ENCODE measurements at regions not wholly inside any gene's neighbourhood (a gene's known extent, or its start where the extent isn't known, plus 50 kb on each side); places are given as distances from the start of the nearest gene placed in this dataset.

DNA sequence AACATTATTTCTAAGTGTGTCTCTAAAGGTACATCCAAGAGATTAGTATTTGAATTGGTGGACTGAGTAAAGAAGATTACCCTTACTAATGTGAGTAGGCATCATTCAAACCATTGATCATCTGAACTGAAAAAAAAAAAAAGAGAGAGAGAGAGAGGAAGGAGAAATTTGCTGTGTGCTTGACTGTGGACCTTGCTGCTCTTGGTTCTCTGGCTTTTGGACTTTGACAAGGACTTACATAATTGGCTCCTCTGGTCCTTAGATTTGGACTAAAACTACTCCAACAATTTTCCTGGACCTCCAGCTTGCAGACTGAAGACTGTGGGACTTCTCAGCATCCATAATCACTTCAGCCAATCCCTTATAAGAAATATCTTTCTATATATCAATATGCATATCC is 1091.9 kb upstream of the EDIL3 start:
- no peaks in the 10 kb centered on the region; the same call in 1 of the 2 replicates for H3K9me3 ChIP-seq (ENCODE audit: control insufficient read depth, insufficient read depth, low read length)
- no peaks in the 10 kb centered on the region for H3K4me1 ChIP-seq (ENCODE audit: insufficient read depth, low read length)
- H3K36me3 ChIP-seq (ENCODE audit: insufficient read depth, low read length), result no peaks in the 10 kb centered on the region
- H3K9ac ChIP-seq (ENCODE audit: low read depth, low read length), result no peak overlapping the region

DNA sequence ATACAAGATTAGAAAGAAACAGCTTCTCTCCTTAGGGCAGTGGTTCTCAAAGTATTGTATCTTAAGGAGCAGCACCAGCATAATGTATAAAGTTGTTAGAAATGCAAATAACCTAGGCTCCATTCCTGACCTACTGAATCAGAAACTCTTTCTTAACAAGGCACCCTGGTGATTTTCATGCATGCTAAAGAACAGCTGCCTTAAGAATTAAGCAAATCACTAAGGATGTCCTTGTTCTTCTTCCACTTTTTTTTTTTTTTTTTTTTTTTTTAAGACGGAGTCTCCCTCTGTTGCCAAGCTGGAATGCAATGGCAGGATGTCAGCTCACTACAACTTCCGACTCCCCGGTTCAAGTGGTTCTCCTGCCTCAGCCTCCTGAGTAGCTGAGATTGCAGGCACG is 1095.2 kb upstream of the EDIL3 start:
- H3K9me3 ChIP-seq (ENCODE audit: control insufficient read depth, insufficient read depth, low read length), result peaks cover 5% of the 10 kb centered on the region
- H3K36me3 ChIP-seq (ENCODE audit: insufficient read depth, low read length), result no peaks in the 10 kb centered on the region
- H3K9ac ChIP-seq (ENCODE audit: low read depth, low read length), result no peak overlapping the region
- H3K4me1 ChIP-seq (ENCODE audit: insufficient read depth, low read length), result no peaks in the 10 kb centered on the region

DNA sequence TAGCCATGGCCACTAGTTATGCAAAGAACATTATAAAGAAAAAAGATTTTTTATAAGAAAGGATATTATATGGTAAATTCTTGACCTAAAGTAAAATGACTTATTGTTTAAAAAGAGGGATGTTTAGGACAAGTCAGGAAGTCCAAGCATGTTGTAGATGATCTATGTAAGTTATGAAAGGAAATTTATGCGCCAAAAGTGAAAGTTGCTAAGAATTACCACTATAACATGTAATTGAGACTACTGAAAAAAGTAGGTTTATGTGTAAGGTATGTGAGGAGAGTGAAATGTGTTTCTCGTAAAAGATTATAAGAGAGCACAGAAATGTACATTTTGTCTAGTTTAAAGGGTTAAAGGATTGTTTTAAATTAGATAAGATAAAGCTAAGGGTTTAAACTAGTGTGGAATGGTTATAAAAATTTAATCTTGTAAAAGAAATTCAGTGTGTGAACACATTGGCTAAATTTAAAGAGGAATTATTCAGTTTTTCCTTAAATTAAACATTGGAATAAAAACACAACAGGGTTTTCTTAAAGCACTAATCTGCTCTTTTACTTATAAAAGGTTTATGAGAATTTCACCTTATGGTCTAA is 1100.4 kb upstream of the EDIL3 start:
- Histone ChIP-seq H3K36me3 (ENCODE audit: insufficient read depth, low read length) (no peaks in the 10 kb centered on the region), H3K9ac (ENCODE audit: low read depth, low read length) (no peak overlapping the region), H3K9me3 (ENCODE audit: control insufficient read depth, insufficient read depth, low read length) (peaks cover 8% of the 10 kb centered on the region; the same call in 1 of the 2 replicates), H3K4me1 (ENCODE audit: insufficient read depth, low read length) (no peaks in the 10 kb centered on the region)

DNA sequence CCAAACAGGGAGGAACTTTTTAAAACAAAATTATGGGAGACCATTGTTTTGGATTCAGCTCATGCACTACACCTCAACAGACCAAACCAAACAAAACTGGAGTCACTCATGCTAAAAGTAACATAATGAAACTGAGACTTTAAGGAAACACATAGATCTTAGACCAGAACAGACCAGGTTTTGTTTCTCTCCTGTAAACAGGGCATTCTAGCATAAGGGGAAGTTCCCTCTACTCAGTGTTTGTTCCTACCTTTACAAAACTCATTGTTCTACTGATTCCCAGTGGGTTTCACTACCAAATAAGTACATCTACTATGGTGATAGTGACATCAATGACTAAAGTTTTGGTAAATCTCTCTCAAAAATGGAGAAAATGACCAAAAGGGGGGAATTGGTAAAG is 1103.6 kb upstream of the EDIL3 start:
- Histone ChIP-seq H3K9me3 (ENCODE audit: control insufficient read depth, insufficient read depth, low read length) (peaks cover 8% of the 10 kb centered on the region; the same call in 1 of the 2 replicates), H3K4me1 (ENCODE audit: insufficient read depth, low read length) (no peaks in the 10 kb centered on the region), H3K36me3 (ENCODE audit: insufficient read depth, low read length) (no peaks in the 10 kb centered on the region), H3K9ac (ENCODE audit: low read depth, low read length) (no peak overlapping the region)

DNA sequence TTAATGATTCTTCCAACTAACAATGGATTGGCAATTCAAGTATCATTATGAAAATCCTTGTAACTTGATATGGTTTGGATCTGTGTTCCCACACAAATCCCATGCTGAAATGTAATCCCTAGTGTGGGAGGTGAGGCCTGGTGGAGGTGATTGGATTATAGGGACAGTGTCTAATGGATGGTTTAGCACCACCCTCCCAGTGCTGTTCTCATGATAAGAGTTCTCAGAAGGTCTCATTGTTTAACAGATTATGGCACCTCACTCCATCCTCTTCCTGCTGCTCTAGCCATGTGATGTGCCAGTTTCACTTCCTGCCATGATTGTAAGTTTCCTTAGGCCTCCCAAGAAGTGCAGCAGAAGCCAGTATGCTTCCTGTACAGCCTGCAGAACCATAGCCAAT is 1116.2 kb upstream of the EDIL3 start:
- H3K9ac ChIP-seq (ENCODE audit: low read depth, low read length), result no peak overlapping the region
- no peaks in the 10 kb centered on the region for H3K36me3 ChIP-seq (ENCODE audit: insufficient read depth, low read length)
- no peaks in the 10 kb centered on the region for H3K4me1 ChIP-seq (ENCODE audit: insufficient read depth, low read length)
- no peaks in the 10 kb centered on the region for H3K9me3 ChIP-seq (ENCODE audit: control insufficient read depth, insufficient read depth, low read length)

DNA sequence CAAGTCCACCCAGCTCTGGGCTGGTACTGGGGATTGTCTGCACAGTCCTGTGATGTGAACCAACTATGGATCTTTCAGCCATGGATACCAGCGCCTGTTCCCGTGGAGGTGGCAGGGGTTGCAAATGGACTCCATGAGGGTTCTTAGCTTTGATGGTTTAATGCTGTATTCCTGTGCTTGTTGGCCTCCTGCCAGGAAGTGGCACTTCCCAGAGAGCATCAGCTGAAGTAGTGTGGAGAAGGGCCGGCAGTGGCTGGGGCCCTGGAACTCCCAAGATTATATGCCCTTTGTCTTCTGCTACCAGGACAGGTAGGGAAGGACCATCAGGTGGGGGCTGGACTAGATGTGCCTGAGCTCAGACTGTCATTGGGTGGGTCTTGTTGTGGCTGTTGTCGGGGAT is 1104.8 kb upstream of the COX7C start:
- Histone ChIP-seq H3K36me3 (ENCODE audit: insufficient read depth, low read length) (no peaks in the 10 kb centered on the region), H3K4me1 (ENCODE audit: insufficient read depth, low read length) (no peaks in the 10 kb centered on the region), H3K9ac (ENCODE audit: low read depth, low read length) (no peak overlapping the region), H3K9me3 (ENCODE audit: control insufficient read depth, insufficient read depth, low read length) (no peaks in the 10 kb centered on the region)

DNA sequence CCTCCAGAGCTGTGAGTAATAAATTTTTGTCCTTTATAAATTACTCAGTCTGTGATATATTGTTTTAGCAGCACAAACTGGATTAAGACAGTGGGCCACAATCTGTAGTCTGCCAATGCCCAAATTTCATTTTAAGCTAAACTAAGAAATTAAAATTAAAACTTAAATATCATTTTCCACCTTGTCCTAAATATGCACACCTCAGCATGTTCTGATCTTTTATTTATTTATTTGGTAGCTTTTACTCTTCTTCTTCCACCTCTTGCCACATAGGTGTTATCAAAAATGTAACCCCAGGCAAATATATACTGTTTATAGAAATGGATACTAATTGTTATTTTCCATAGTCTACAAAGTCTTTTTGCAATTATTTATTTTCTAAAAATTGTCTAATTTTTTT is 1102.2 kb upstream of the COX7C start:
- no peaks in the 10 kb centered on the region for H3K36me3 ChIP-seq (ENCODE audit: insufficient read depth, low read length)
- H3K4me1 ChIP-seq (ENCODE audit: insufficient read depth, low read length), result no peaks in the 10 kb centered on the region
- no peaks in the 10 kb centered on the region for H3K9me3 ChIP-seq (ENCODE audit: control insufficient read depth, insufficient read depth, low read length)
- no peak overlapping the region for H3K9ac ChIP-seq (ENCODE audit: low read depth, low read length)

DNA sequence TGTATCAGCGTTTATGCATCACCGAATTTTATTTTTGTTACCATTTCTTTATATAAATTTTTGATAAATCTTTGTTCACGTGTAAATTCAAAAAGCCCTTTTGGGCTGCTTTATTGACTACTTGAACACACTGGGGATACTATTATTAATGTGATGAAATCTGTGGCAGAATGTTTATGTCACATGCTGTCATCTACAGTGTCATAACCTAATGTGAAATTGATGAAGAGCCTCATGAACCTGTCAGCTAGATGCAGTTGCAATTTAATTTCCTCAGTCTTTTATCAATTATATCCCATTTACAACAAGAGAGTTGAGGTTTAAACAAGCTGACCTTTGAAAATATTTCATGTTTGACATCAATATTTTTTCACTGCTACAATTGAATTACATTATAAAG is 1100.4 kb upstream of the COX7C start:
- Histone ChIP-seq H3K4me1 (ENCODE audit: insufficient read depth, low read length) (no peaks in the 10 kb centered on the region), H3K9ac (ENCODE audit: low read depth, low read length) (no peak overlapping the region), H3K36me3 (ENCODE audit: insufficient read depth, low read length) (no peaks in the 10 kb centered on the region), H3K9me3 (ENCODE audit: control insufficient read depth, insufficient read depth, low read length) (no peaks in the 10 kb centered on the region)

DNA sequence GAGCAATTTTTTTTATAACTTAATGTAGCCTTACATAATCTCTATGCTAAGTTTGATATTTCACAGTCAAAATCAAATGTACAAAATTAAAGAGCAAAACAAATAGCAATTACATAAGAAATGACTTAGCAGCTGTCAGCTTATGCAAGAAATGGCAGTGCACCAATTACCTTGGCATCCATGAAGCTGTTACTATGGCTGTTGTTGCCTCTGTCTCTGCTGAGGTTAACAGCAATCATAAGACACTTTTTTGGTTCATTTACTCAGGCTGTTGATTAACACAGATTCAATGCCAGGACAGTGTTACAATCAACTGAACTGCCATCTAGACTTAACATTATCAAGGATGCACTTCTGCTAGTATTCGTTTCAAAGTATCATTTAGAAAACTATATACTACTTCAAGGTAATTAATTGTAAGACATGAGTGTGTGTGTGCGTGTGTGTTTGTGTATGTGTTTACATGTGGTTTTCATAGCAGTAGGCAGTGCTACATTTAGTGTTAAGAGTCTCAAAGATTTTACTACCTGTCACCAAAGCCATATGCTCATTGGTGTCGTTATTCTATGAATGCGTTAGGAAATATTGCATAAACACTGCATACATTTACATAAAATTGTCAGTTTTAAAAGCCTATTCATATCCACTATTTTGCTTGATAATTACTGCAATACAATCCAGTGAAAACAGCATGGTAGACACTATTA is 1084.2 kb upstream of the COX7C start:
- no peaks in the 10 kb centered on the region for H3K9me3 ChIP-seq (ENCODE audit: control insufficient read depth, insufficient read depth, low read length)
- no peaks in the 10 kb centered on the region; the same call in 1 of the 2 replicates for H3K4me1 ChIP-seq (ENCODE audit: insufficient read depth, low read length)
- no peaks in the 10 kb centered on the region for H3K36me3 ChIP-seq (ENCODE audit: insufficient read depth, low read length)
- no peak overlapping the region for H3K9ac ChIP-seq (ENCODE audit: low read depth, low read length)

DNA sequence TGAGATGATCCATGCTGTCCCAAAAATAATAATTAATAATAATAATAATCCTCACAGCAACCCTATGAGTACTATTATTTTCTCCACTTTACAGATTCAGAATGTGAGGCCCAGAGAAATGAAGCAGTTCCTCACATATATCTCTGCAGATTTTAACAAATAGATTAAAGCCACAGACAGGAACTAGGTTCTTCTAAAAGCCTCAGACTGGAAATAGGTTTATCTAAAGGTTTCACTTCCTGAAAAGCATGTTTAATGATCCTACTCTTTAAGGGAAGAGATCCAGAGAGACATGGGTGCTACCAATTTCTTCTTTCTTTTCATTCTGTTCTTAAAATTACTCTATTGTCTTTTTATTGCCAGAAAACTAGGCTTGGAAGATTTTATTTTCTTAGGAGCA is 1079.4 kb upstream of the COX7C start:
- Histone ChIP-seq H3K36me3 (ENCODE audit: insufficient read depth, low read length) (no peaks in the 10 kb centered on the region), H3K4me1 (ENCODE audit: insufficient read depth, low read length) (no peaks in the 10 kb centered on the region), H3K9ac (ENCODE audit: low read depth, low read length) (no peak overlapping the region), H3K9me3 (ENCODE audit: control insufficient read depth, insufficient read depth, low read length) (no peaks in the 10 kb centered on the region)

DNA sequence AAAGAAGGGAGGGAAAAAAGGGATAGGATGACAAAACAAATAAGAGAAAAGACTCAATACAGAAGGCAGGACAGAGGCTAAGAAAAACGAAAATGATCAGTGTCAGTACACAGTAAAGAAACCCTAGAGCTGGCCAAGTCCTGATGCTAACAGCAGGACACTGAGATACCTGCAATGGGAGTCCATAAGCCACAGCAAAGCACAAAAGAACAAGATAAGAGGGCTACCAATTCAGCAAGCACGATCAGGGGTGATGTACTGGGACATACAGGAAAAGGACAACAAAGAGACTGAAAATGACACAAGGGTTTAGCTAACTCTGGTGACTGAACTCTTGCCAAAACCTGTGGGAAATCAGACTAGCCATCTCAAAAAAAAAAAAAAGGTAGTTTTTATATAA is 1072.6 kb upstream of the COX7C start:
- Histone ChIP-seq H3K9ac (ENCODE audit: low read depth, low read length) (no peak overlapping the region), H3K4me1 (ENCODE audit: insufficient read depth, low read length) (no peaks in the 10 kb centered on the region), H3K9me3 (ENCODE audit: control insufficient read depth, insufficient read depth, low read length) (no peaks in the 10 kb centered on the region), H3K36me3 (ENCODE audit: insufficient read depth, low read length) (no peaks in the 10 kb centered on the region)

DNA sequence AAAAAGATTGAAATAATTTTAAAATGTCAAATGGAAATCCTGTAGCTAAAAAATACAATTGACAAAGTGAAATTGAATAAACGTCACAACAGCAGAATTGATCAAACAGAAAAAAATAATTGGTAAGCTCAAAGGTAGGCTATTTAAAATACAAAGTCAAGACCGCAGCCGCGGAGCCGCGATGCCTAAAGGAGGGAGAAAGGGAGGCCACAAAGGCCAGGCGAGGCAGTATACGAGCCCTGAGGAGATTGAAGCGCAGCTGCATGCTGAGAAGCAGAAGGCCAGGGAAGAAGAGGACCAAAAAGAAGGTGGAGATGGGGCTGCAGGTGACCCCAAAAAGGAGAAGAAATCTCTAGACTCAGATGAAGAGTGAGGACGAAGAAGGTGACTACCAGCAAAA is 1068.5 kb upstream of the COX7C start:
- no peak overlapping the region for H3K9ac ChIP-seq (ENCODE audit: low read depth, low read length)
- no peaks in the 10 kb centered on the region for H3K36me3 ChIP-seq (ENCODE audit: insufficient read depth, low read length)
- no peaks in the 10 kb centered on the region for H3K9me3 ChIP-seq (ENCODE audit: control insufficient read depth, insufficient read depth, low read length)
- H3K4me1 ChIP-seq (ENCODE audit: insufficient read depth, low read length), result no peaks in the 10 kb centered on the region

DNA sequence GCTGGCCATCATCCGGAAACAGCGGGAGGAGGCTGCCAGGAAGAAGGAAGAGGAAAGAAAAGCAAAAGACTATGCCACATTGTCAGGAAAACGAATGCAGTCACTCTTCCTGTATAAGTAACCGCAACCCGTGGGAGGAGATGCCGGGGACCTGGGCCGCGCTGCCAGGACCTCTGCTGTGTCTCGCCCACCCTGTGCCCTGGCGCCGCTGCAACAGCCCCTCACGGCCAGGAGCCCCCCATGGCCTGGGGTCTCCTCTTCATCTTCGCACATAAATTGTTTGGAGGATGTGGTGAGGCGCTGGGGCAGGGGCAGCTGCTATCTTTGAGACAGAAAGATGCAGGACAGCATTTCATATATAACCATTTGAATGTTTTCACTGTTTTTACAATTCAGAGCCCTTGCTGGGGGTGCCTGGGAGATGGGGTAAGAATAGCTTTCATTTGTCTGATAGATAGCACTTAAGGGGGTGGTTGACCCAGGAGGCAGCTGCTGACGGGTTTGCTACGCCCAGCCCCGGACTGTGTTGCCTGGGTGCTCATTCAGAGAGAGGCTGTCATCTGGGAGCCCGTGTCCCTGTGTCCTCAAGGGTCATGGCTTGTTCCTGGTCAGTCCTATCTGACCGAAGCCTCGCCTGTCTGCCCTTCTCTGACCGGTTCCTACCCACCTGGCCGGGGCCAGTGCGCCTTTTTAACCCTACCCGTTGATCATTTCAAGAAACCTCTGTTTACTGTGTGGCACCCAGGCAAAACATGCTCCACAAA is 1067.7 kb upstream of the COX7C start:
- Histone ChIP-seq H3K9me3 (ENCODE audit: control insufficient read depth, insufficient read depth, low read length) (no peaks in the 10 kb centered on the region), H3K9ac (ENCODE audit: low read depth, low read length) (no peak overlapping the region), H3K36me3 (ENCODE audit: insufficient read depth, low read length) (no peaks in the 10 kb centered on the region), H3K4me1 (ENCODE audit: insufficient read depth, low read length) (no peaks in the 10 kb centered on the region)

DNA sequence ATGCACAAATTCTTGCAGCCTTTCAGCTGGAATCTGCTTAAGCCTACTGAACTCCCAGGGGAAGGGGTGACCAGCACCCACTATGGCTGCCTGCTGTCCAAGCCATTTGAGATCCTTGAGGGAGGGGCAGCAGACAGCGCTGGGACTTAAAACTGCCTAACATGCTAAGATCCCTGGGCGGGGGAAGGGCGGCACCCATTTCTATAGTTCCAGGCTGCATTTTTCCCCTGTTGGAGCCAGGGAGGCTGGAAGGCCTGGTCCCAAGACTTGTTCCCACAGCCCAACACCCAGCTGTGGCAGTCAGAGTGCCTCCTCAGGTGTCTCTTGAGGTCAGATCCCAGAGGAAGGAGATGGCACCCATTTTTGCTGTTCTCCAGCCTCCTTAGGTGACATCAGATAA is 1061.3 kb upstream of the COX7C start:
- Histone ChIP-seq H3K9me3 (ENCODE audit: control insufficient read depth, insufficient read depth, low read length) (no peaks in the 10 kb centered on the region), H3K9ac (ENCODE audit: low read depth, low read length) (no peak overlapping the region), H3K36me3 (ENCODE audit: insufficient read depth, low read length) (no peaks in the 10 kb centered on the region), H3K4me1 (ENCODE audit: insufficient read depth, low read length) (no peaks in the 10 kb centered on the region)

DNA sequence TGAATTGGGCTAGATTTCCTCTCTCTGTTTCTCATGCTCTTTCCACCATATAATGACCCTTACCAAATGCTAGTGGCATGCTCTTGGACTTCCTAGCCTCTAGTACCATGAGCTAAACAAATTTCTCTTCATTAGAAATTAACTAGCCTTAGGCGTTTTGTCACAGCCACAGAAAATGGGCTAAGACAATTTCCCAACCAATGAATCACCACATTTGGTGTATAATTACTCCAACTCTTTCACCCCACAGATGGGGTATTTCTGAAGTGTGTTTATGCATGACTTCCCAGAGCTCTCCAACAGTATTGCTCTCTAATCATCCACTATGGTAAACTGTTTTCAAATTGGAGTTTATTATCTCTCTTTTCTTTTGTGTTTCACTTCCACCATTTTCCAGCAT is 1041.1 kb upstream of the COX7C start:
- no peaks in the 10 kb centered on the region for H3K36me3 ChIP-seq (ENCODE audit: insufficient read depth, low read length)
- H3K9ac ChIP-seq (ENCODE audit: low read depth, low read length), result no peak overlapping the region
- H3K9me3 ChIP-seq (ENCODE audit: control insufficient read depth, insufficient read depth, low read length), result no peaks in the 10 kb centered on the region; the same call in 1 of the 2 replicates
- H3K4me1 ChIP-seq (ENCODE audit: insufficient read depth, low read length), result no peaks in the 10 kb centered on the region
